ENCODE measurements at regions not wholly inside any gene's neighbourhood (a gene's known extent, or its start where the extent isn't known, plus 50 kb on each side); places are given as distances from the start of the nearest gene placed in this dataset.

DNA sequence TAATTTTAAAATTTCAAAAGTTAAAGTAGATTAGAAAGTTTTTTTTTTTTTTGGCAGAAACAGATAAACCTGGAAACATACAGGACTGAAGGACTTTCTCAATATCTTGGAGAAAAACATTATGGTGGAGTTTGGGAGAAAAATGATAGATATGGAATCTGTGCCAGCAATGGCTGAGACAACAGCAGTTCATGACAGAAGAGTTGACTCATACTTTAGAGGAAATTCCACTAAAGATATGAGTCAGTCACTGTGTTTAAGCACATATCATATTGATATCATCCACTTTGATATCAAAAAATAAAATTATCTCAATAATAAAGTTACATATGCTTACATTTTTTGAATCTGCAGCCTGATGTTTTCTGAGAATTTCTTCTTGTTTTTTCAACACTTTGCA, 193.9 kb upstream of the OR4E1 start:
- ATAC-seq = no peak; a peak in 1 of 6 replicates
- CTCF ChIA-PET = interaction anchor here (1.3 to 1.4 kb wide), 2 partner anchors 16 to 18 kb away, joined by 3 to 5 read pairs; no protein-coding TSS in a partner anchor
- Histone ChIP-seq H3K4me3 (no peak overlapping the region), H3K27ac (no peak overlapping the region), H3K4me2 (no peak overlapping the region), H3K9me3 (no peaks in the 10 kb centered on the region), H3K4me1 (no peaks in the 10 kb centered on the region)
- DNase-seq (ENCODE audit: low read depth in 1 of 2, low spot score in 1 of 2) = no peak
- TF ChIP-seq JUNB (IDR thresholded peaks at IDR 0.05) (no peak), NR3C1 (IDR thresholded peaks at IDR 0.05) (no peak), PHF8 (IDR thresholded peaks at IDR 0.05; ENCODE audit: borderline replicate concordance, low read depth) (no peak)
- TF ChIP-seq, protein P1, sequence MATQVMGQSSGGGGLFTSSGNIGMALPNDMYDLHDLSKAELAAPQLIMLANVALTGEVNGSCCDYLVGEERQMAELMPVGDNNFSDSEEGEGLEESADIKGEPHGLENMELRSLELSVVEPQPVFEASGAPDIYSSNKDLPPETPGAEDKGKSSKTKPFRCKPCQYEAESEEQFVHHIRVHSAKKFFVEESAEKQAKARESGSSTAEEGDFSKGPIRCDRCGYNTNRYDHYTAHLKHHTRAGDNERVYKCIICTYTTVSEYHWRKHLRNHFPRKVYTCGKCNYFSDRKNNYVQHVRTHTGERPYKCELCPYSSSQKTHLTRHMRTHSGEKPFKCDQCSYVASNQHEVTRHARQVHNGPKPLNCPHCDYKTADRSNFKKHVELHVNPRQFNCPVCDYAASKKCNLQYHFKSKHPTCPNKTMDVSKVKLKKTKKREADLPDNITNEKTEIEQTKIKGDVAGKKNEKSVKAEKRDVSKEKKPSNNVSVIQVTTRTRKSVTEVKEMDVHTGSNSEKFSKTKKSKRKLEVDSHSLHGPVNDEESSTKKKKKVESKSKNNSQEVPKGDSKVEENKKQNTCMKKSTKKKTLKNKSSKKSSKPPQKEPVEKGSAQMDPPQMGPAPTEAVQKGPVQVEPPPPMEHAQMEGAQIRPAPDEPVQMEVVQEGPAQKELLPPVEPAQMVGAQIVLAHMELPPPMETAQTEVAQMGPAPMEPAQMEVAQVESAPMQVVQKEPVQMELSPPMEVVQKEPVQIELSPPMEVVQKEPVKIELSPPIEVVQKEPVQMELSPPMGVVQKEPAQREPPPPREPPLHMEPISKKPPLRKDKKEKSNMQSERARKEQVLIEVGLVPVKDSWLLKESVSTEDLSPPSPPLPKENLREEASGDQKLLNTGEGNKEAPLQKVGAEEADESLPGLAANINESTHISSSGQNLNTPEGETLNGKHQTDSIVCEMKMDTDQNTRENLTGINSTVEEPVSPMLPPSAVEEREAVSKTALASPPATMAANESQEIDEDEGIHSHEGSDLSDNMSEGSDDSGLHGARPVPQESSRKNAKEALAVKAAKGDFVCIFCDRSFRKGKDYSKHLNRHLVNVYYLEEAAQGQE (IDR thresholded peaks at IDR 0.05) = no peak
- no peak for FAIRE-seq
- POLR2A ChIA-PET = no interaction called here

- DNase-seq (ENCODE audit: low read depth in 1 of 2, low spot score in 1 of 2) (no peak), ATAC-seq (no peak), FAIRE-seq (no peak)
- ChIA-PET CTCF (interaction anchor here (0.9 to 1.4 kb wide), 3 partner anchors 12 to 17 kb away, joined by 3 to 5 read pairs (median 3); no protein-coding TSS in a partner anchor), POLR2A (no interaction called here)
- TF ChIP-seq E2F6 (IDR thresholded peaks at IDR 0.05; ENCODE audit: borderline replicate concordance, low read depth) (no peak), ZFP36 (IDR thresholded peaks at IDR 0.05; ENCODE audit: borderline replicate concordance, partially characterized antibody) (no peak), HOXA7 (CRISPR knock-in tag; IDR thresholded peaks at IDR 0.05) (no peak), HDAC2 (IDR thresholded peaks at IDR 0.05) (no peak), MAFK (IDR thresholded peaks at IDR 0.05; ENCODE audit: partially characterized antibody) (no peak), SMC3 (IDR thresholded peaks at IDR 0.05) (no peak), NPAS2 (CRISPR knock-in tag; IDR thresholded peaks at IDR 0.05; ENCODE audit: borderline replicate concordance) (no peak), SREBF2 (IDR thresholded peaks at IDR 0.05) (no peak), RARB (CRISPR knock-in tag; IDR thresholded peaks at IDR 0.05) (no peak), BCL3 (IDR thresholded peaks at IDR 0.05) (no peak), POLR2AphosphoS2 (conservative IDR thresholded peaks at IDR 0.05; ENCODE audit: low read length) (no peak), NR3C1 (IDR thresholded peaks at IDR 0.05) (no peak), ESRRA (IDR thresholded peaks at IDR 0.05; ENCODE audit: borderline replicate concordance, low read length) (no peak)
- TF ChIP-seq, protein P2, sequence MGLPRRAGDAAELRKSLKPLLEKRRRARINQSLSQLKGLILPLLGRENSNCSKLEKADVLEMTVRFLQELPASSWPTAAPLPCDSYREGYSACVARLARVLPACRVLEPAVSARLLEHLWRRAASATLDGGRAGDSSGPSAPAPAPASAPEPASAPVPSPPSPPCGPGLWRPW (IDR thresholded peaks at IDR 0.05) = no peak
- TF ChIP-seq, protein P3, sequence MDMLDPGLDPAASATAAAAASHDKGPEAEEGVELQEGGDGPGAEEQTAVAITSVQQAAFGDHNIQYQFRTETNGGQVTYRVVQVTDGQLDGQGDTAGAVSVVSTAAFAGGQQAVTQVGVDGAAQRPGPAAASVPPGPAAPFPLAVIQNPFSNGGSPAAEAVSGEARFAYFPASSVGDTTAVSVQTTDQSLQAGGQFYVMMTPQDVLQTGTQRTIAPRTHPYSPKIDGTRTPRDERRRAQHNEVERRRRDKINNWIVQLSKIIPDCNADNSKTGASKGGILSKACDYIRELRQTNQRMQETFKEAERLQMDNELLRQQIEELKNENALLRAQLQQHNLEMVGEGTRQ (IDR thresholded peaks at IDR 0.05) = no peak
- Histone ChIP-seq H3K4me1 (no peaks in the 10 kb centered on the region), H3K27ac (no peak overlapping the region), H3K9me3 (no peaks in the 10 kb centered on the region), H3K4me2 (no peak overlapping the region), H3K4me3 (no peak overlapping the region)
Measured at GRCh38 chr14:21866479-21866878, 192.9 kb upstream of the OR4E1 start.

DNA sequence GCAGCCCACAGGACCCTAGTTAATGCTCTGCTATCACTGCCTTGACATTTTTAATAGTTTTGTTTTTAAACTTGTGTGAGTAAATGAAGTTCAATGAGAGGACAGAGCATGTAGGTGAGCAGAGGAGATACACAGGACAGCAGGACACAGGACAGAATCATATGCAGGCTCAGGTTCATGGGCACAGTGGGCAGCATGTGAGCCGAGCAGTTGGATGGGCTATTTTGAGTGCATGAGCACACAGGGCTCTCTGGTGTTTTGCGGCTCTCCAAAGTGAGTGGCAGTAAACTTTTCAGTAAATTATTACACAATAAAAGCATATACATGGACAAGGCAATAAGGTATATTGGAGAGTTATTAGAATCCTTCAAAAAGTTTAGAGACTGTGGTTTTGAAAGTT, 189.7 kb upstream of the OR4E1 start:
- CTCF ChIA-PET = interaction anchor here (1.1 kb wide), 1 partner anchor 55 kb away, joined by 4 read pairs; no protein-coding TSS in a partner anchor
- Histone ChIP-seq H3K4me2 (no peak overlapping the region), H3K9me3 (no peaks in the 10 kb centered on the region), H3K27ac (no peak overlapping the region), H3K4me1 (no peaks in the 10 kb centered on the region), H3K4me3 (no peak overlapping the region)
- ATAC-seq = no peak
- POLR2A ChIA-PET = no interaction called here
- WGBS (ENCODE audit: missing lambda C conversion rate) = 17% methylated on average over 2 of the region's 2 CpGs
- DNase-seq (ENCODE audit: low read depth in 1 of 2, low spot score in 1 of 2) = no peak
- FAIRE-seq = no peak
- TF ChIP-seq TP53 (CRISPR knock-in tag; IDR thresholded peaks at IDR 0.05) (no peak), SMC3 (IDR thresholded peaks at IDR 0.05) (no peak), RNF2 (IDR thresholded peaks at IDR 0.05; ENCODE audit: borderline replicate concordance, low read depth) (no peak), GATA3 (IDR thresholded peaks at IDR 0.05; ENCODE audit: borderline replicate concordance) (no peak), KDM5A (IDR thresholded peaks at IDR 0.05) (no peak), HOXB5 (CRISPR knock-in tag; IDR thresholded peaks at IDR 0.05) (no peak), ZSCAN20 (CRISPR knock-in tag; IDR thresholded peaks at IDR 0.05) (no peak), HMGXB4 (CRISPR knock-in tag; IDR thresholded peaks at IDR 0.05; ENCODE audit: borderline replicate concordance) (no peak)
